OCI-LY7 (cell line): ENCODE measurements at regions not wholly inside any gene's neighbourhood (a gene's known extent, or its start where the extent isn't known, plus 50 kb on each side); places are given as distances from the start of the nearest gene placed in this dataset.

Experiments
- CTCF ChIP-seq: fragments of 200-600 bp; sonication (generic); conservative IDR thresholded peaks from 2 replicates; pipeline ENCODE4 v1.5.1; 2014; ENCODE audit warnings: mild to moderate bottlenecking, antibody characterized with exemption, low read length, moderate library complexity, mixed read lengths
- EZH2phosphoT487 ChIP-seq: fragments of 200-600 bp; sonication (generic); IDR thresholded peaks from 2 replicates; pipeline ENCODE4 v1.6.1; 2018; ENCODE audit warnings: low read depth, borderline replicate concordance, mild to moderate bottlenecking, mixed run types, antibody characterized with exemption, low read length, moderate library complexity, mixed read lengths

GRCh38 chr15:77871852-77872371, 205.6 kb downstream of the TBC1D2B start:
- TF ChIP-seq CTCF (peak; percentile 43; the same call in 1 of the 2 replicates), EZH2phosphoT487 (no peak)
